GM12873 (cell line): ENCODE measurements at regions not wholly inside any gene's neighbourhood (a gene's known extent, or its start where the extent isn't known, plus 50 kb on each side); places are given as distances from the start of the nearest gene placed in this dataset.

Source experiments
- TF ChIP-seq, protein P1 (sequence below): IDR thresholded peaks from 2 replicates; pipeline ENCODE4 v1.5.1; 2012; ENCODE audit warnings: low read depth, mild to moderate bottlenecking, moderate library complexity, low read length, control low read depth; ENCODE audit not compliant: insufficient read depth; ENCODE audit errors: missing control alignments

DNA sequence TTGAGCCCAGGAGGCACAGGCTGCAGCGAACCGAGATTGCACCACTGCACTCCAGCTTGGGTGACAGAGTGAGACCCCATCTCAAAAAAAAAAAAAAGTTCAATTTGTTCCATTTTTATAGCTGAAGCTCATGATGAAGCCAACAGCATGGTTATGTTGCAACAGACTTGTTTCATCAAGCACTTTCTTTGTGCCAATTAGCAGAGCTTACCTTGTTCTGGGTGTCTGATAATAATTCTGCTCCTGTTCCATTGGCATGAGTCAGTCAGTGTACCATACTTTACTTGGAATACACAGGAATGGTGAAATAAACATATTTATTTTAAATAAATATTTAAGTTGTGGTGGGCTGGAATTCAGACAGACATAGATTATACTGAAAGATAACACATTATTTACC is 100.8 kb upstream of the DAAM1 start:
- TF ChIP-seq, protein P1, sequence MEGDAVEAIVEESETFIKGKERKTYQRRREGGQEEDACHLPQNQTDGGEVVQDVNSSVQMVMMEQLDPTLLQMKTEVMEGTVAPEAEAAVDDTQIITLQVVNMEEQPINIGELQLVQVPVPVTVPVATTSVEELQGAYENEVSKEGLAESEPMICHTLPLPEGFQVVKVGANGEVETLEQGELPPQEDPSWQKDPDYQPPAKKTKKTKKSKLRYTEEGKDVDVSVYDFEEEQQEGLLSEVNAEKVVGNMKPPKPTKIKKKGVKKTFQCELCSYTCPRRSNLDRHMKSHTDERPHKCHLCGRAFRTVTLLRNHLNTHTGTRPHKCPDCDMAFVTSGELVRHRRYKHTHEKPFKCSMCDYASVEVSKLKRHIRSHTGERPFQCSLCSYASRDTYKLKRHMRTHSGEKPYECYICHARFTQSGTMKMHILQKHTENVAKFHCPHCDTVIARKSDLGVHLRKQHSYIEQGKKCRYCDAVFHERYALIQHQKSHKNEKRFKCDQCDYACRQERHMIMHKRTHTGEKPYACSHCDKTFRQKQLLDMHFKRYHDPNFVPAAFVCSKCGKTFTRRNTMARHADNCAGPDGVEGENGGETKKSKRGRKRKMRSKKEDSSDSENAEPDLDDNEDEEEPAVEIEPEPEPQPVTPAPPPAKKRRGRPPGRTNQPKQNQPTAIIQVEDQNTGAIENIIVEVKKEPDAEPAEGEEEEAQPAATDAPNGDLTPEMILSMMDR = no peak

DNA sequence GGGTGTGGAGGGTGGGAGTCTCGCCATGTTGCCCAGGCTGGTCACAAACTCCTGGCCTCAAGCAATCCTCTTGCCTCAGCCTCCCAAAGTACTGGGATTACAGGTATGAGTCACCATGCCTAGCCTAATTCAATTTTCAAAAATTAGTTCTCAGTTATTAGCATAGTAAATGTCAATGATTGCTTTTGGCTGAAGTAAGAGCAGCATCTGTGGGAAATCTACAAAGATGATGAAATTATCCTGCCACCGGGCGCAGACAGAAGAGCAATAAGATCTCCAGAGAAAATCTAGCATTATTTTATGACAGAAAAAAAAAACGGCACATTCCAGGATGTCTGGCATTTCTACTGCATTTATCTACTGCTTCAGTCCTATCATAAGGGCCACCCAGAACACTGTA is 97.9 kb upstream of the DAAM1 start:
- TF ChIP-seq, protein P1 = no peak

DNA sequence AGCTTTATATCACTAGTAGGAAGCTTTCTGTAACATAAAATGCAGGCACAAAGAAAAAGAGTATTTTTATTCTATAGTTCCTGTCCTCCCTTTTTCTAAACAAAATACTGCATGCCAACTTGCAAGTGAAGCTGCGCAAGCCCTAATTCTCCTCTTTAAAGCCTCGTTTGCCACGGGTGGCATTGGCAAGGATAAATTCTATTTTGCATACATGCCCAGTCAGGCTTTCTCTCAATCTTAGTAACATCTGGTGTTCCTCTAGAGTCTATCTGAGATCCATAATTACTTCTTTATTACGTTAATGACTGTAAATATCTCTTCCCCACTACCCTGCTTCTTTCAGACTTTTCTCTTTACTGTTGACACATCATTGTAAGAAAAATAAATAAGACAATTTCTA is 97.1 kb upstream of the DAAM1 start:
- TF ChIP-seq, protein P1 = no peak

DNA sequence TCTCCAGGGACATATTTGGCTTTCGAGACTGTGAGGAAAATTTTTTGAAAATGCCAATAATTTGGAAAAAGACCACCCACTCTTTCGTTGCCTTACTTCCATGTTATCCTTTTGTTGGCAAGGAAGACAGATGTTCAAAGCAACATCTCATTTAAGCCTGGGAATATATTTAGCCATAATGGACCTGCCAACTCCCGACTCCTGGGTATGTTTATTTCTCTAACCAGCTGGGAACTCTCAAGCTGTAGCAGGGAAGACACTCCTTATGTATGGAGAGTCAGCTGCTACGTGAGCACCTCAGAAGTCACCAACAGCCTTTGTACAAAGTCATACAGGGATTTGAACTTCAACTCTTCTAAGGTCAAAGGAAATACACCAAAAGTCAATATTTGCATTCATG is 96.5 kb upstream of the DAAM1 start:
- TF ChIP-seq, protein P1 = no peak

DNA sequence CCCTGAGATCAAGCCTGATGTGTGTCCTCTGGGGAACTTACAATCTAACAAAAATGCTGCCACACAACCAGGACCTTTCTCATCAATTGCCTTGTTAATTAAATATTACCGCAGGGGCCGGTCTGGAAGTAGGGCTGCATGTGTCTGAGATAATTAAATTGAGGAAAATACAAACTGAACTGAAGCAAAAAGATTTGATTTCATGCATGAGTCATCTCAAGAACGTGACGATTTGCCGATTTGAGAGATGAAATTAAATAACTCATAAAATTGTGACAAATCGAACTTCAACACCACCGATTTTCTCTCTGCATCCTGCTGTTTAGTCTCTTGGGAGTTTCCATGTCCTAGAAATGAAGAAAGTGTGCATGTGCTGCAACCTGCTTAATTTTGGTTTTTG is 94.6 kb upstream of the DAAM1 start:
- TF ChIP-seq, protein P1 = no peak

DNA sequence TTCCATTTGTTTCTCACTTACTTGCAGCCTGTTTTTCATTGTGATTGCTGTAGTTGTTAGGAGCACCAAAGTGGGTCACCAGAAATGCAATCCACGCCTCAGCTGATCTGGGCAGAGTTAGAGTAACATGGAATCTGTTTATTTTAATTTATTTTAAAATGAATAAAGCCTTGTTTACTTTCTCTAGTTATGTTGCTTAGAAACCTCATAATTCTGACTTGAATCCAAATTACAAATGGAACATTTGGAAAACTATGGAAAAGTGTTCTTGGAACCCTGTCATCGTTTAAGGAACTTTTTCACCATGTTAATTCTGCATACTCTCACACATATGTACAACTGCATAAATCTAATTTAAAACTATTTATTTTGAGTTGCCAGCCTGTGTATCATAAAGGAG is 92.2 kb upstream of the DAAM1 start:
- TF ChIP-seq, protein P1 = no peak

DNA sequence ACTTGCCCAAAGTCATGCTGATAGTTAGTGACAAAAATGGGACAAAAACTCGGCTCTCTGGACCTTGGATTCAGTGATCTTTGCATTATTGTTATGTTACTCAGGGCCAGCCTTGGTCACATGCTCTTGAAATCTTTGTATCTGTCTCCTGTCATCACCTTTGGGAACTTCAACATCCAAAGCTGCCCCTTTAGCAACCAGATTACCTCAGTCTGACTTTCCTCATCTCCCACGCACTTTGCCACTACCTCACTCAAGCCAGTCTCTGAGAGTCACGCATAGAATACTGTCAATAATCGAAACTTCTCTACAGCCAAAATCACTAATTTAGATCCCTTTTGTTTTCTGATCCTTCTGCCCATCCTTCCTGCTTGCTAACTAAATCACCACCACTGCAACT is 90.8 kb upstream of the DAAM1 start:
- TF ChIP-seq, protein P1 = no peak
